ENCODE measurements at regions not wholly inside any gene's neighbourhood (a gene's known extent, or its start where the extent isn't known, plus 50 kb on each side); places are given as distances from the start of the nearest gene placed in this dataset.

- H3K27me3 ChIP-seq (ENCODE audit: control insufficient read depth, insufficient read depth, low read length, poor library complexity, severe bottlenecking): no peaks in the 10 kb centered on the region
- no peaks in the 10 kb centered on the region for H3K36me3 ChIP-seq (ENCODE audit: control insufficient read depth, insufficient read depth, low read length)
- Mint-ChIP-seq H3K4me3 (no peak overlapping the region), H3K27ac (no peak overlapping the region), H3K4me1 (no peaks in the 10 kb centered on the region), H3K9me3 (no peaks in the 10 kb centered on the region), H3K27me3 (ENCODE audit: insufficient read depth) (peaks cover 6% of the 10 kb centered on the region), H3K36me3 (ENCODE audit: low read depth) (no peaks in the 10 kb centered on the region)
- no peaks in the 10 kb centered on the region for H3K9me3 ChIP-seq (ENCODE audit: control insufficient read depth, low read length)
- H3K9ac ChIP-seq (ENCODE audit: extremely low read depth, low read length, poor library complexity, severe bottlenecking): no peak overlapping the region
- no peak overlapping the region for H3K4me3 ChIP-seq (ENCODE audit: low read length)
- no peak for TF ChIP-seq CTCF (conservative IDR thresholded peaks at IDR 0.05)
- no peak for DNase-seq
- H3K4me1 ChIP-seq (ENCODE audit: control insufficient read depth, insufficient read depth, low read length): no peaks in the 10 kb centered on the region
- no peak overlapping the region for H3K27ac ChIP-seq (ENCODE audit: low read depth, low read length)
- 86 to 87% methylated on average over 3 of the region's 3 CpGs for WGBS, 2 experiments (ENCODE audit: insufficient coverage in 1 of 2, insufficient read length in 1 of 2)
These were observed 146.9 kb downstream of the EVX1 start for GRCh38 chr7:27389496-27389895.

GRCh38 chr7:27392477-27392876 lies 149.9 kb downstream of the EVX1 start:
- no peak overlapping the region for H3K9ac ChIP-seq (ENCODE audit: extremely low read depth, low read length, poor library complexity, severe bottlenecking)
- H3K4me1 Mint-ChIP-seq: no peaks in the 10 kb centered on the region
- H3K4me3 Mint-ChIP-seq: no peak overlapping the region
- 88 to 100% methylated on average over 1 of the region's 1 CpG for WGBS, 2 experiments (ENCODE audit: insufficient coverage in 1 of 2, insufficient read length in 1 of 2)
- H3K4me1 ChIP-seq (ENCODE audit: control insufficient read depth, insufficient read depth, low read length): no peaks in the 10 kb centered on the region
- no peak overlapping the region for H3K27ac Mint-ChIP-seq
- H3K4me3 ChIP-seq (ENCODE audit: low read length): no peak overlapping the region
- H3K9me3 ChIP-seq (ENCODE audit: control insufficient read depth, low read length): no peaks in the 10 kb centered on the region
- peaks cover 10% of the 10 kb centered on the region for H3K27me3 Mint-ChIP-seq (ENCODE audit: insufficient read depth)
- no peak for DNase-seq
- H3K36me3 ChIP-seq (ENCODE audit: control insufficient read depth, insufficient read depth, low read length): no peaks in the 10 kb centered on the region
- TF ChIP-seq CTCF (conservative IDR thresholded peaks at IDR 0.05): no peak
- no peak overlapping the region for H3K27ac ChIP-seq (ENCODE audit: low read depth, low read length)
- no peaks in the 10 kb centered on the region for H3K27me3 ChIP-seq (ENCODE audit: control insufficient read depth, insufficient read depth, low read length, poor library complexity, severe bottlenecking)
- no peaks in the 10 kb centered on the region for H3K36me3 Mint-ChIP-seq (ENCODE audit: low read depth)
- H3K9me3 Mint-ChIP-seq: no peaks in the 10 kb centered on the region

- H3K27ac Mint-ChIP-seq: no peak overlapping the region
- H3K27ac ChIP-seq (ENCODE audit: low read depth, low read length): no peak overlapping the region
- no peaks in the 10 kb centered on the region for H3K4me1 ChIP-seq (ENCODE audit: control insufficient read depth, insufficient read depth, low read length)
- no peaks in the 10 kb centered on the region for H3K36me3 ChIP-seq (ENCODE audit: control insufficient read depth, insufficient read depth, low read length)
- no peak overlapping the region for H3K9ac ChIP-seq (ENCODE audit: extremely low read depth, low read length, poor library complexity, severe bottlenecking)
- H3K9me3 Mint-ChIP-seq: no peaks in the 10 kb centered on the region
- no peaks in the 10 kb centered on the region for H3K36me3 Mint-ChIP-seq (ENCODE audit: low read depth)
- no peak for TF ChIP-seq CTCF (conservative IDR thresholded peaks at IDR 0.05)
- WGBS, 2 experiments (ENCODE audit: insufficient coverage in 1 of 2, insufficient read length in 1 of 2): 87 to 100% methylated on average over 1 to 2 of the region's 2 CpGs
- DNase-seq: no peak
- no peaks in the 10 kb centered on the region for H3K9me3 ChIP-seq (ENCODE audit: control insufficient read depth, low read length)
- no peak overlapping the region for H3K4me3 ChIP-seq (ENCODE audit: low read length)
- H3K27me3 ChIP-seq (ENCODE audit: control insufficient read depth, insufficient read depth, low read length, poor library complexity, severe bottlenecking): no peaks in the 10 kb centered on the region
- no peaks in the 10 kb centered on the region for H3K4me1 Mint-ChIP-seq
- H3K27me3 Mint-ChIP-seq (ENCODE audit: insufficient read depth): peaks cover 8% of the 10 kb centered on the region
- H3K4me3 Mint-ChIP-seq: no peak overlapping the region
These were observed 152.3 kb downstream of the EVX1 start for GRCh38 chr7:27394871-27395270.

Data from endodermal cell (in vitro differentiated cells).